Parathyroid adenoma (tissue), 2 donors: ENCODE measurements at regions not wholly inside any gene's neighbourhood (a gene's known extent, or its start where the extent isn't known, plus 50 kb on each side); places are given as distances from the start of the nearest gene placed in this dataset.

Source experiments
- H2AFZ ChIP-seq: fragments of 300-600 bp; sonication (generic); one replicate; pipeline ENCODE4 v1.7.0; 2017; ENCODE audit warnings: antibody characterized with exemption, mild to moderate bottlenecking
- H3K27ac ChIP-seq: fragments of 300-600 bp; sonication (generic); one replicate; pipeline ENCODE4 v1.7.0; 2017
- H3K27me3 ChIP-seq: fragments of 300-600 bp; sonication (generic); one replicate; pipeline ENCODE4 v1.7.0; 2017; ENCODE audit warnings: low read length; ENCODE audit not compliant: control insufficient read depth, insufficient read depth
- H3K36me3 ChIP-seq: fragments of 300-600 bp; sonication (generic); one replicate; pipeline ENCODE4 v1.7.0; 2017; ENCODE audit warnings: low read length; ENCODE audit not compliant: control insufficient read depth, insufficient read depth
- H3K4me1 ChIP-seq: fragments of 300-600 bp; sonication (generic); one replicate; pipeline ENCODE4 v1.7.0; 2017; ENCODE audit warnings: control low read depth
- H3K4me2 ChIP-seq: fragments of 300-600 bp; sonication (generic); one replicate; pipeline ENCODE4 v1.7.0; 2017; ENCODE audit warnings: low read length
- H3K4me3 ChIP-seq: fragments of 300-600 bp; sonication (generic); one replicate; pipeline ENCODE4 v1.7.0; 2017; ENCODE audit warnings: low read depth, low read length
- H3K79me2 ChIP-seq: fragments of 300-600 bp; sonication (generic); one replicate; pipeline ENCODE4 v1.7.0; 2017; ENCODE audit warnings: control low read depth
- H3K9ac ChIP-seq: fragments of 300-600 bp; sonication (generic); one replicate; pipeline ENCODE4 v1.7.0; 2017; ENCODE audit warnings: mild to moderate bottlenecking
- H3K9me3 ChIP-seq: fragments of 300-600 bp; sonication (generic); one replicate; pipeline ENCODE4 v1.7.0; 2017; ENCODE audit warnings: low read length; ENCODE audit not compliant: control insufficient read depth
- TF ChIP-seq, protein P1 (sequence below): fragments of 300-600 bp; sonication (generic); IDR thresholded peaks from one replicate; pipeline ENCODE4 v1.7.0; 2017; ENCODE audit warnings: antibody characterized with exemption, mild to moderate bottlenecking
- donor health status: primary hyperparathyroidism.

GRCh38 chr5:6311568-6312501 is 66.5 kb downstream of the MED10 start:
- no peaks in the 10 kb centered on the region for H3K4me1 ChIP-seq
- no peaks in the 10 kb centered on the region for H3K9me3 ChIP-seq
- no peak overlapping the region for H3K27ac ChIP-seq
- H3K9ac ChIP-seq, result no peak overlapping the region
- H3K4me3 ChIP-seq, result no peak overlapping the region
- H3K79me2 ChIP-seq, result no peaks in the 10 kb centered on the region
- no peaks in the 10 kb centered on the region for H3K27me3 ChIP-seq
- no peaks in the 10 kb centered on the region for H3K36me3 ChIP-seq
- TF ChIP-seq, protein P1, sequence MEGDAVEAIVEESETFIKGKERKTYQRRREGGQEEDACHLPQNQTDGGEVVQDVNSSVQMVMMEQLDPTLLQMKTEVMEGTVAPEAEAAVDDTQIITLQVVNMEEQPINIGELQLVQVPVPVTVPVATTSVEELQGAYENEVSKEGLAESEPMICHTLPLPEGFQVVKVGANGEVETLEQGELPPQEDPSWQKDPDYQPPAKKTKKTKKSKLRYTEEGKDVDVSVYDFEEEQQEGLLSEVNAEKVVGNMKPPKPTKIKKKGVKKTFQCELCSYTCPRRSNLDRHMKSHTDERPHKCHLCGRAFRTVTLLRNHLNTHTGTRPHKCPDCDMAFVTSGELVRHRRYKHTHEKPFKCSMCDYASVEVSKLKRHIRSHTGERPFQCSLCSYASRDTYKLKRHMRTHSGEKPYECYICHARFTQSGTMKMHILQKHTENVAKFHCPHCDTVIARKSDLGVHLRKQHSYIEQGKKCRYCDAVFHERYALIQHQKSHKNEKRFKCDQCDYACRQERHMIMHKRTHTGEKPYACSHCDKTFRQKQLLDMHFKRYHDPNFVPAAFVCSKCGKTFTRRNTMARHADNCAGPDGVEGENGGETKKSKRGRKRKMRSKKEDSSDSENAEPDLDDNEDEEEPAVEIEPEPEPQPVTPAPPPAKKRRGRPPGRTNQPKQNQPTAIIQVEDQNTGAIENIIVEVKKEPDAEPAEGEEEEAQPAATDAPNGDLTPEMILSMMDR, result no peak
- H3K4me2 ChIP-seq, result no peak overlapping the region
- no peak overlapping the region for H2AFZ ChIP-seq

DNA sequence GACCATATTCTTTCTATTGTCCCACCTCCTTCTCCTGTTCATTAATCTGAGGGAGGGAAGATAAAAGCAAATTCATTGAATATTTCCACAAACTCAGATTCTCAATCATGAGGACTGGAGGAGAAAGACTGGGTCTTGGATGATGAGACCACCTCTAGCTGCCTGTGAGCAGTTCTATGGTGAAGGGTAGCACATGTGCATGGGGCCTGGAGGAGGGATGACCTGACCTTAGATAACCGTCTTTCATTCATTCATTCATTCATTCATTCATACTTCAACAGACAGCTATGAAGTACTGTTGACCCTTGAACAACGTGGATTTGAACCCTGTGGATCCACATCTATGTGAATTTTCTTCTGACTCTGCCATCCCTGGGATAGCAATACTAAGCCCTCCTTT is 68.4 kb downstream of the MED10 start:
- H3K79me2 ChIP-seq, result no peaks in the 10 kb centered on the region
- H3K4me3 ChIP-seq, result no peak overlapping the region
- no peak overlapping the region for H3K9ac ChIP-seq
- no peaks in the 10 kb centered on the region for H3K4me1 ChIP-seq
- TF ChIP-seq, protein P1, result no peak
- H3K9me3 ChIP-seq, result no peaks in the 10 kb centered on the region
- H3K4me2 ChIP-seq, result no peak overlapping the region
- H3K36me3 ChIP-seq, result no peaks in the 10 kb centered on the region
- H2AFZ ChIP-seq, result no peak overlapping the region
- no peaks in the 10 kb centered on the region for H3K27me3 ChIP-seq
- H3K27ac ChIP-seq, result no peak overlapping the region

DNA sequence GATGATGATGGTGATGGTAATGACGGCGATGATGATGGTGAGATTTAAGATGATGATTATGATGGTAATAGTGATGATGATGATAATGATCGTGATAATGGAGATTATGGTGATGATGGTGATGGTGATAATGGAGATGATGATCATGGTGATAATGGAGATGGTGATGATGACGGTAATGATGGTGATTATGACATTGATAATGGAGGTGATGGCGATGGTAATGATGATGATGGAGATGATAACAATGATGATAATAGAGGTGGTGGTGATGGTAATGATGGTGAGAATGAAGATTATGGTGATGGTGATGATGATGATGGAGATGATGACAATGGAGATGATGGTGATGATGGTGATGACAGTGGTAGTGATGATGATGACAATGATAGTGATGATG is 69.7 kb downstream of the MED10 start:
- Histone ChIP-seq H3K9ac (no peak overlapping the region), H3K9me3 (no peaks in the 10 kb centered on the region), H3K27ac (no peak overlapping the region), H3K79me2 (no peaks in the 10 kb centered on the region), H2AFZ (no peak overlapping the region), H3K4me2 (no peak overlapping the region), H3K4me3 (no peak overlapping the region), H3K4me1 (no peaks in the 10 kb centered on the region), H3K36me3 (no peaks in the 10 kb centered on the region), H3K27me3 (no peaks in the 10 kb centered on the region)
- TF ChIP-seq, protein P1, result no peak

- no peak overlapping the region for H3K27ac ChIP-seq
- H3K36me3 ChIP-seq, result no peaks in the 10 kb centered on the region
- H2AFZ ChIP-seq, result no peak overlapping the region
- H3K79me2 ChIP-seq, result no peaks in the 10 kb centered on the region
- H3K4me1 ChIP-seq, result no peaks in the 10 kb centered on the region
- no peak overlapping the region for H3K4me3 ChIP-seq
- H3K9ac ChIP-seq, result no peak overlapping the region
- no peak overlapping the region for H3K4me2 ChIP-seq
- TF ChIP-seq, protein P1, result no peak
- H3K9me3 ChIP-seq, result no peaks in the 10 kb centered on the region
- no peaks in the 10 kb centered on the region for H3K27me3 ChIP-seq
Measured at GRCh38 chr5:6307304-6307703, 71.0 kb downstream of the MED10 start.

- H2AFZ ChIP-seq, result no peak overlapping the region
- H3K4me3 ChIP-seq, result no peak overlapping the region
- no peaks in the 10 kb centered on the region for H3K9me3 ChIP-seq
- H3K9ac ChIP-seq, result no peak overlapping the region
- H3K36me3 ChIP-seq, result no peaks in the 10 kb centered on the region
- no peak overlapping the region for H3K27ac ChIP-seq
- TF ChIP-seq, protein P1, result no peak
- no peaks in the 10 kb centered on the region for H3K79me2 ChIP-seq
- no peaks in the 10 kb centered on the region for H3K4me1 ChIP-seq
- H3K27me3 ChIP-seq, result no peaks in the 10 kb centered on the region
- H3K4me2 ChIP-seq, result no peak overlapping the region
Measured at GRCh38 chr5:6305853-6306252, 72.5 kb downstream of the MED10 start.
